Mammary epithelial cell (primary cell): ENCODE measurements at regions not wholly inside any gene's neighbourhood (a gene's known extent, or its start where the extent isn't known, plus 50 kb on each side); places are given as distances from the start of the nearest gene placed in this dataset.

ENCODE experiments used
- CTCF ChIP-seq, 2 donors: IDR thresholded peaks in 1 of 2; conservative IDR thresholded peaks in 1 of 2; 2 replicates each; pipeline ENCODE4 v1.5.1; 2011 to 2012; ENCODE audit warnings: inconsistent platforms in 2 of 2, low read length in 2 of 2, mild to moderate bottlenecking in 2 of 2, control low read depth in 1 of 2, low read depth in 1 of 2; ENCODE audit not compliant: insufficient read depth in 1 of 2; ENCODE audit errors: extremely low read depth in 1 of 2
- EZH2 ChIP-seq: IDR thresholded peaks from 2 replicates; pipeline ENCODE4 v1.6.1; 2012; ENCODE audit warnings: low read length, inconsistent platforms, borderline replicate concordance

- TF ChIP-seq CTCF (conservative IDR thresholded peaks at IDR 0.05 in 1 of 2, IDR thresholded peaks at IDR 0.05 in 1 of 2; ENCODE audit: extremely low read depth in 1 of 2, insufficient read depth in 1 of 2, low read depth in 1 of 2, low read length in 2 of 2) (no peak), EZH2 (no peak)
Observed at GRCh38 chr2:156695595-156695994, 259.4 kb downstream of the GPD2 start.
